Gastrocnemius medialis (tissue), 4 donors: ENCODE measurements at regions not wholly inside any gene's neighbourhood (a gene's known extent, or its start where the extent isn't known, plus 50 kb on each side); places are given as distances from the start of the nearest gene placed in this dataset.

Source experiments
- POLR2A ChIP-seq, 2 donors: fragments of 450-650 bp; IDR thresholded peaks; one replicate each; pipeline ENCODE4 v1.6.1; 2017; ENCODE audit warnings: antibody characterized with exemption in 2 of 2, mild to moderate bottlenecking in 2 of 2, moderate library complexity in 2 of 2
- TF ChIP-seq, protein P1 (sequence below), 5 experiments: fragments of 450-650 bp in 3 of 5; fragments of 200-600 bp in 2 of 5; sonication (generic) in 2 of 5; IDR thresholded peaks in 4 of 5; conservative IDR thresholded peaks in 1 of 5; 1 replicate in 4 of 5; 2 replicates in 1 of 5; pipeline ENCODE4 v1.5.1; 2016 to 2019; ENCODE audit warnings: antibody characterized with exemption in 5 of 5, mild to moderate bottlenecking in 3 of 5, moderate library complexity in 3 of 5

DNA sequence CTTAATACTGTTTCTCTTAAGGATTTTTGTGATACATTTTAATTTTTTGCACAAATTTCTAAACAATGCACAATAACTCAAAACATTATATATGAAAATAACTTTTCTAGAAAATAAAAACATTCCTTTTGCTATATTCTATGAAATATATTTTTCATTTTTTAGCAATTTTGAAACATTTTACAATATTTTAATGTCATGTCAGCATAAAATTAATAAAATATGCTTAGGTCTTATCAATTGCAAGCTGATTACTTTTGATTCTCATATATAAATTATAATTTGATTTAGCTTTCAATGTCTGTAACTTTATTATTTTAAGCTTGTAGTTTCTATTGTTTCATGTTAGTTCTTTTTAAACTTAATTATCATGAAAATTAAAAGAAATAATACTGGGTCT lies 898.7 kb downstream of the TMEM182 start:
- TF ChIP-seq, protein P1, sequence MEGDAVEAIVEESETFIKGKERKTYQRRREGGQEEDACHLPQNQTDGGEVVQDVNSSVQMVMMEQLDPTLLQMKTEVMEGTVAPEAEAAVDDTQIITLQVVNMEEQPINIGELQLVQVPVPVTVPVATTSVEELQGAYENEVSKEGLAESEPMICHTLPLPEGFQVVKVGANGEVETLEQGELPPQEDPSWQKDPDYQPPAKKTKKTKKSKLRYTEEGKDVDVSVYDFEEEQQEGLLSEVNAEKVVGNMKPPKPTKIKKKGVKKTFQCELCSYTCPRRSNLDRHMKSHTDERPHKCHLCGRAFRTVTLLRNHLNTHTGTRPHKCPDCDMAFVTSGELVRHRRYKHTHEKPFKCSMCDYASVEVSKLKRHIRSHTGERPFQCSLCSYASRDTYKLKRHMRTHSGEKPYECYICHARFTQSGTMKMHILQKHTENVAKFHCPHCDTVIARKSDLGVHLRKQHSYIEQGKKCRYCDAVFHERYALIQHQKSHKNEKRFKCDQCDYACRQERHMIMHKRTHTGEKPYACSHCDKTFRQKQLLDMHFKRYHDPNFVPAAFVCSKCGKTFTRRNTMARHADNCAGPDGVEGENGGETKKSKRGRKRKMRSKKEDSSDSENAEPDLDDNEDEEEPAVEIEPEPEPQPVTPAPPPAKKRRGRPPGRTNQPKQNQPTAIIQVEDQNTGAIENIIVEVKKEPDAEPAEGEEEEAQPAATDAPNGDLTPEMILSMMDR (IDR thresholded peaks at IDR 0.05 in 4 of 5, conservative IDR thresholded peaks at IDR 0.05 in 1 of 5) = no peak
- TF ChIP-seq POLR2A (IDR thresholded peaks at IDR 0.05) = no peak
